Erythroblast (primary cell): ENCODE measurements at regions not wholly inside any gene's neighbourhood (a gene's known extent, or its start where the extent isn't known, plus 50 kb on each side); places are given as distances from the start of the nearest gene placed in this dataset.

Experiments
- GATA1 ChIP-seq: IDR thresholded peaks from 2 replicates; pipeline ENCODE4 v1.6.1; 2011; ENCODE audit warnings: low read depth, mild to moderate bottlenecking, control low read depth, low read length, moderate library complexity
- POLR2A ChIP-seq: IDR thresholded peaks from 2 replicates; pipeline ENCODE4 v1.6.1; 2011; ENCODE audit warnings: mild to moderate bottlenecking, low read length

DNA sequence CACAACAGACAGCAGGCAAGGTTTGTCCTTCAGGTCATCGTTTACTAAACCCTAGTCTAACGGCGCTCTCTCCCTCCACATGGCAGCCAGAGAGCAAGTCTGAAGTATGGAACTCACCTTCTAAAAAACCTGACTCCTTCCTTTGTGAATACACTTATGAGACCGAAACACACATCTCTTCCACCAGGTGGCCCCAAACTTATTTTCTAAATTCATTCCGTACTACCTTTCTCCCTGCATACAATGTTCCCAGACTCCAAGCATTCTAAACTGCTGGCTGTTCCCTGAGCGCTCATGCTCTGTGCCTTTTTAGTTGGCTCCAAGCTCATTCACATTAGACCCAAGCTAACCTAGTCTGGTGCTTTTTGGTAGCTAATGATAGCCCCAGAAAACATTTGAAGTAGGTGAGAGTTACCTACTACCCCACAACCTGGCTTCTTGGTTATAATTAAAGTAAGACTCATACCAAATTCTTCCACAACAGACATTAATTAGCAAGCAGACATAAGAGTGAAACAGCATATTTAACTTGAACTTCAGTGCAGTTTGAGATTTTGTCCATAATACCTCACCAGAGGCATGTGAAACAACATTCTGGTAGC, 67.6 kb upstream of the DCLK2 start:
- no peak for TF ChIP-seq POLR2A
- no peak for TF ChIP-seq GATA1
